PC-9 (cell line): ENCODE measurements at regions not wholly inside any gene's neighbourhood (a gene's known extent, or its start where the extent isn't known, plus 50 kb on each side); places are given as distances from the start of the nearest gene placed in this dataset.

Experiments used
- BruUV-seq: library from RNA; stranded (reverse); fragments of 400-500 nt; replicated peaks from 2 replicates; lab custom pipeline; 2021; lab: Mats Ljungman, UMichigan
- CTCF ChIA-PET: fragments of 300-600 bp; sonication (Branson Sonifier 250); formaldehyde crosslinking; loops from one replicate; lab custom pipeline; 2022; ENCODE audit warnings: antibody characterized with exemption; lab: Charles Lee
- POLR2A ChIA-PET: fragments of 300-600 bp; sonication (Branson Sonifier 250); formaldehyde crosslinking; loops from one replicate; lab custom pipeline; 2022; ENCODE audit warnings: antibody characterized with exemption; ENCODE audit not compliant: unreplicated experiment; lab: Charles Lee
- DNase-seq, 2 experiments: peaks; one replicate each; pipeline versions ENCODE4 v3.0.0 to v3.0.0-alpha.2; 2015 to 2022; ENCODE audit warnings: mixed read lengths in 1 of 2
- H2AFZ ChIP-seq: fragments of 200-600 bp; sonication (generic); 2 replicates; pipeline ENCODE4 v1.8.1; 2017; ENCODE audit warnings: antibody characterized with exemption
- H3F3A ChIP-seq: fragments of 200-600 bp; sonication (generic); 2 replicates; pipeline ENCODE4 v1.8.1; 2017; ENCODE audit warnings: antibody characterized with exemption, mild to moderate bottlenecking, low read depth; ENCODE audit not compliant: insufficient read depth
- H3K27ac ChIP-seq: fragments of 200-600 bp; sonication (generic); 2 replicates; pipeline ENCODE4 v1.6.1; 2016; ENCODE audit warnings: mixed run types
- H3K27me3 ChIP-seq: fragments of 200-600 bp; sonication (generic); 2 replicates; pipeline ENCODE4 v1.6.1; 2016; ENCODE audit warnings: low read depth, mixed run types; ENCODE audit not compliant: insufficient read depth
- H3K36me3 ChIP-seq: fragments of 200-600 bp; sonication (generic); 2 replicates; pipeline ENCODE4 v1.6.1; 2016; ENCODE audit warnings: low read depth, mixed run types
- H3K4me1 ChIP-seq: fragments of 200-600 bp; sonication (generic); replicated peaks from 2 replicates; pipeline ENCODE4 v1.6.1; 2016; ENCODE audit warnings: mixed run types; ENCODE audit not compliant: insufficient read depth
- H3K4me2 ChIP-seq: fragments of 200-600 bp; sonication (generic); 2 replicates; pipeline ENCODE4 v1.6.1; 2017; ENCODE audit warnings: mixed run types
- H3K4me3 ChIP-seq: fragments of 200-600 bp; sonication (generic); 2 replicates; pipeline ENCODE4 v1.6.1; 2016; ENCODE audit warnings: mixed run types
- H3K79me2 ChIP-seq: fragments of 200-600 bp; sonication (generic); 2 replicates; pipeline ENCODE4 v1.6.1; 2017; ENCODE audit warnings: low read depth, mixed run types
- H3K9me2 ChIP-seq: fragments of 200-600 bp; sonication (generic); 2 replicates; pipeline ENCODE4 v1.8.1; 2017; ENCODE audit warnings: mild to moderate bottlenecking; ENCODE audit not compliant: insufficient read depth
- H3K9me3 ChIP-seq: fragments of 200-600 bp; sonication (generic); 2 replicates; pipeline ENCODE4 v1.8.1; 2016; ENCODE audit warnings: low read depth; ENCODE audit not compliant: insufficient read depth
- H4K20me1 ChIP-seq: fragments of 200-600 bp; sonication (generic); 2 replicates; pipeline ENCODE4 v1.8.1; 2017; ENCODE audit not compliant: insufficient read depth
- CTCF ChIP-seq: fragments of 200-600 bp; sonication (generic); conservative IDR thresholded peaks from 2 replicates; pipeline ENCODE4 v1.6.1; 2017; ENCODE audit warnings: mixed run types, antibody characterized with exemption, mild to moderate bottlenecking, moderate library complexity
- EZH2 ChIP-seq: fragments of 200-600 bp; sonication (generic); IDR thresholded peaks from 2 replicates; pipeline ENCODE4 v1.8.0; 2017; ENCODE audit warnings: antibody characterized with exemption, low read depth
- intact Hi-C: fragments of 100-400 bp; cut with micrococcal nuclease; formaldehyde crosslinking; loops from one replicate; pipeline ENCODE4 v1.10.0; 2022; ENCODE audit not compliant: unreplicated experiment

GRCh38 chr10:61503051-61503450 lies 49.9 kb upstream of the TMEM26 start:
- Histone ChIP-seq H3F3A (no peaks in the 10 kb centered on the region), H3K27ac (no peak overlapping the region), H3K79me2 (no peaks in the 10 kb centered on the region), H4K20me1 (no peaks in the 10 kb centered on the region), H3K9me2 (no peaks in the 10 kb centered on the region), H3K4me1 (no peaks in the 10 kb centered on the region), H3K4me3 (no peak overlapping the region), H2AFZ (no peak overlapping the region), H3K36me3 (no peaks in the 10 kb centered on the region), H3K4me2 (no peak overlapping the region), H3K27me3 (no peaks in the 10 kb centered on the region), H3K9me3 (no peaks in the 10 kb centered on the region)
- BruUV-seq = no TSS peak
- TF ChIP-seq EZH2 (no peak), CTCF (no peak)
- intact Hi-C loops = no loop called here
- no peak for DNase-seq
- ChIA-PET POLR2A (no interaction called here), CTCF (no interaction called here)
